ENCODE measurements at regions not wholly inside any gene's neighbourhood (a gene's known extent, or its start where the extent isn't known, plus 50 kb on each side); places are given as distances from the start of the nearest gene placed in this dataset.

GRCh38 chr3:72448375-72448823, 399.8 kb downstream of the SHQ1 start:
- H3K9me3 ChIP-seq (replicated peaks): no peaks in the 10 kb centered on the region
- no peaks in the 10 kb centered on the region for H3K27me3 ChIP-seq (ENCODE audit: low read depth)
- H3K36me3 ChIP-seq: no peaks in the 10 kb centered on the region
- peaks cover 39% of the 10 kb centered on the region for H3K4me1 ChIP-seq
- DNase-seq: no peak
- TF ChIP-seq CTCF (IDR thresholded peaks at IDR 0.05; ENCODE audit: borderline replicate concordance): no peak
- H3K27ac ChIP-seq (replicated peaks): no peak overlapping the region
- intact Hi-C loops (cut with micrococcal nuclease): no loop called here
- no peak overlapping the region for H3K4me3 ChIP-seq

GRCh38 chr3:72447059-72447946, 400.9 kb downstream of the SHQ1 start:
- TF ChIP-seq CTCF (IDR thresholded peaks at IDR 0.05; ENCODE audit: borderline replicate concordance): peak; percentile 10
- Histone ChIP-seq H3K9me3 (replicated peaks) (no peaks in the 10 kb centered on the region), H3K4me1 (peaks cover 49% of the 10 kb centered on the region), H3K36me3 (no peaks in the 10 kb centered on the region), H3K27ac (replicated peaks) (peak overlapping the region; percentile 87), H3K4me3 (peak overlapping the region; percentile 70), H3K27me3 (ENCODE audit: low read depth) (no peaks in the 10 kb centered on the region)
- DNase-seq: peak; percentile 93
- intact Hi-C loops (cut with micrococcal nuclease): no loop called here

- intact Hi-C loops (cut with micrococcal nuclease): no loop called here
- H3K27ac ChIP-seq (replicated peaks): peak within 1 kb of the TSS; percentile 87
These were observed 401.8 kb downstream of the SHQ1 start, which contains the start of gene RYBP for GRCh38 chr3:72446218-72447058. Gene RYBP (minus strand): TSS chr3:72446621.

GRCh38 chr3:72445827-72446217, 402.4 kb downstream of the SHQ1 start:
- no peaks in the 10 kb centered on the region for H3K27me3 ChIP-seq (ENCODE audit: low read depth)
- peaks cover 52% of the 10 kb centered on the region for H3K4me1 ChIP-seq
- no peak for DNase-seq
- H3K36me3 ChIP-seq: no peaks in the 10 kb centered on the region
- no peaks in the 10 kb centered on the region for H3K9me3 ChIP-seq (replicated peaks)
- peak overlapping the region; percentile 70 for H3K4me3 ChIP-seq
- H3K27ac ChIP-seq (replicated peaks): peak overlapping the region; percentile 87
- intact Hi-C loops (cut with micrococcal nuclease): no loop called here
- TF ChIP-seq CTCF (IDR thresholded peaks at IDR 0.05; ENCODE audit: borderline replicate concordance): no peak

More at GRCh38 chr3:72446218-72447058, 401.8 kb downstream of the SHQ1 start, which contains the start of gene RYBP:
- no peaks in the 10 kb centered on the region for H3K36me3 ChIP-seq
- DNase-seq: no peak
- peak within 1 kb of the TSS; percentile 70 for H3K4me3 ChIP-seq
- H3K4me1 ChIP-seq: peaks cover 52% of the 10 kb centered on the region
- TF ChIP-seq CTCF (IDR thresholded peaks at IDR 0.05; ENCODE audit: borderline replicate concordance): no peak
- no peaks in the 10 kb centered on the region for H3K27me3 ChIP-seq (ENCODE audit: low read depth)
- no peaks in the 10 kb centered on the region for H3K9me3 ChIP-seq (replicated peaks)

GRCh38 chr3:72444656-72445223, 403.5 kb downstream of the SHQ1 start:
- no peaks in the 10 kb centered on the region for H3K9me3 ChIP-seq (replicated peaks)
- no peak for DNase-seq
- no peak for TF ChIP-seq CTCF (IDR thresholded peaks at IDR 0.05; ENCODE audit: borderline replicate concordance)
- peaks cover 60% of the 10 kb centered on the region for H3K4me1 ChIP-seq
- peak overlapping the region; percentile 70 for H3K4me3 ChIP-seq
- intact Hi-C loops (cut with micrococcal nuclease): no loop called here
- no peaks in the 10 kb centered on the region for H3K27me3 ChIP-seq (ENCODE audit: low read depth)
- no peaks in the 10 kb centered on the region for H3K36me3 ChIP-seq
- no peak overlapping the region for H3K27ac ChIP-seq (replicated peaks)
